Tibial artery (tissue), 4 donors: ENCODE measurements at regions not wholly inside any gene's neighbourhood (a gene's known extent, or its start where the extent isn't known, plus 50 kb on each side); places are given as distances from the start of the nearest gene placed in this dataset.

Experiments used
- DNase-seq, 2 donors: peaks; one replicate each; pipeline ENCODE4 v3.0.0-alpha.2; 2019
- H3K27ac ChIP-seq, 2 donors: fragments of 200-600 bp; sonication (generic) in 1 of 2; 1 replicate in 1 of 2; 2 replicates in 1 of 2; pipeline ENCODE4 v1.5.1; 2018 to 2019; ENCODE audit warnings: mild to moderate bottlenecking in 1 of 2
- H3K27me3 ChIP-seq, 2 donors: fragments of 200-600 bp; sonication (generic) in 1 of 2; one replicate each; pipeline versions ENCODE4 v1.5.1 to v1.6.0; 2016 to 2019
- H3K36me3 ChIP-seq, 3 donors: fragments of 200-600 bp; sonication (generic) in 2 of 3; one replicate each; pipeline ENCODE4 v1.5.1; 2016 to 2019; ENCODE audit warnings: mild to moderate bottlenecking in 2 of 3
- H3K4me1 ChIP-seq, 4 donors: fragments of 200-600 bp; sonication (generic) in 2 of 4; 1 replicate in 3 of 4; 2 replicates in 1 of 4; pipeline ENCODE4 v1.5.1; 2016 to 2019
- H3K4me3 ChIP-seq, 2 donors: fragments of 200-600 bp; sonication (generic) in 1 of 2; 1 replicate in 1 of 2; 2 replicates in 1 of 2; pipeline ENCODE4 v1.5.1; 2018 to 2019; ENCODE audit warnings: mild to moderate bottlenecking in 2 of 2
- H3K9me3 ChIP-seq, 3 donors: fragments of 200-600 bp; sonication (generic) in 1 of 3; one replicate each; pipeline ENCODE4 v1.5.1; 2016 to 2019
- intact Hi-C: fragments of 100-400 bp; cut with DNase I; formaldehyde crosslinking; loops from one replicate; pipeline ENCODE4 v1.15.0; 2023; ENCODE audit warnings: low total_unique reads
- TF ChIP-seq, protein P1 (sequence below), 2 experiments: fragments of 200-600 bp in 1 of 2; fragments of 450-650 bp in 1 of 2; IDR thresholded peaks; one replicate each; pipeline ENCODE4 v1.5.1; 2017 to 2019; ENCODE audit warnings: antibody characterized with exemption in 2 of 2, mild to moderate bottlenecking in 1 of 2, moderate library complexity in 1 of 2

DNA sequence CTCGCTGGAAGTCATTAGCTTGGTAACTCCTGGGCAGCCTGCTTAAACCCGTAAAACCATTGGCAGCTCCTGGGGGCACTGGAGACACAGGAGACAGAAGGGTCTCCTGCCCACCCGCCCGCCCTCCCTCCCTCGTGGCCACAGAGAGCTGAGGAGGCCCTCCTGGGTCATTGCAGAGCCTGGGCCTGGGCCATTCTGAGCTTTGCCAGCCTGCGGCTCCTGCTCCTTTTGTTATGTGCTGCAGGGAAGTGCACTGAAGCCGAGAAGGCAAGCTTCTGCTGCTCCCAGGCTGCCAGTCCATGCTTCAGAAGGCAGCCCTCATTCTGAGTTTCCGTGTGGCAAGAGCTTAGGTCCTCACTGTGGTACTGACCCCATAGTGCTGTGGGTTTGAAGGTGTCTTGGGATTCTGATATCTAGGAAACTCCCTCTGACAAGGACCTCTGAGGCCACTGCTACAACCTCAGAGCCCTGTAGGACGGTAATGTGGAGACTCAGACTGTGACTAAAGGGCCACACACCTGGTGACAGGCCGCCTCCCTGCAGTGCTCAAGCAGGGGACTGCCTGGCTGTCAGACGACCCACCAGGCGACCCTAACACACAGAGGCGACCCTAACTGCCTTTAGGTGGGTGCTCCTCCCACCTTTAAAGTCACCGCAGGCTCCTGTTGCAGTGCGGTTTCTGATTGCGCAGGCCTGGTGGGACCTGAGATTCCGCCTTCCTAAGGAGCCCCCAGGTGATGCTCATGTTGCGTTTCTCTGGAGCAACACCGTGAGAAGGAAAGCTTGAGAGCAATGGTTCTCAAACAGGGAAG, 118.7 kb downstream of the IER5 start:
- TF ChIP-seq, protein P1, sequence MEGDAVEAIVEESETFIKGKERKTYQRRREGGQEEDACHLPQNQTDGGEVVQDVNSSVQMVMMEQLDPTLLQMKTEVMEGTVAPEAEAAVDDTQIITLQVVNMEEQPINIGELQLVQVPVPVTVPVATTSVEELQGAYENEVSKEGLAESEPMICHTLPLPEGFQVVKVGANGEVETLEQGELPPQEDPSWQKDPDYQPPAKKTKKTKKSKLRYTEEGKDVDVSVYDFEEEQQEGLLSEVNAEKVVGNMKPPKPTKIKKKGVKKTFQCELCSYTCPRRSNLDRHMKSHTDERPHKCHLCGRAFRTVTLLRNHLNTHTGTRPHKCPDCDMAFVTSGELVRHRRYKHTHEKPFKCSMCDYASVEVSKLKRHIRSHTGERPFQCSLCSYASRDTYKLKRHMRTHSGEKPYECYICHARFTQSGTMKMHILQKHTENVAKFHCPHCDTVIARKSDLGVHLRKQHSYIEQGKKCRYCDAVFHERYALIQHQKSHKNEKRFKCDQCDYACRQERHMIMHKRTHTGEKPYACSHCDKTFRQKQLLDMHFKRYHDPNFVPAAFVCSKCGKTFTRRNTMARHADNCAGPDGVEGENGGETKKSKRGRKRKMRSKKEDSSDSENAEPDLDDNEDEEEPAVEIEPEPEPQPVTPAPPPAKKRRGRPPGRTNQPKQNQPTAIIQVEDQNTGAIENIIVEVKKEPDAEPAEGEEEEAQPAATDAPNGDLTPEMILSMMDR (IDR thresholded peaks at IDR 0.05): no peak
- H3K4me3 ChIP-seq: no peak overlapping the region
- H3K27ac ChIP-seq: no peak overlapping the region
- H3K9me3 ChIP-seq: no peaks in the 10 kb centered on the region
- no peaks in the 10 kb centered on the region for H3K36me3 ChIP-seq
- H3K4me1 ChIP-seq: no peaks in the 10 kb centered on the region
- no peak for DNase-seq
- intact Hi-C loops: no loop called here
- H3K27me3 ChIP-seq: peaks cover 0 to 6% of the 10 kb centered on the region in 2 donors

DNA sequence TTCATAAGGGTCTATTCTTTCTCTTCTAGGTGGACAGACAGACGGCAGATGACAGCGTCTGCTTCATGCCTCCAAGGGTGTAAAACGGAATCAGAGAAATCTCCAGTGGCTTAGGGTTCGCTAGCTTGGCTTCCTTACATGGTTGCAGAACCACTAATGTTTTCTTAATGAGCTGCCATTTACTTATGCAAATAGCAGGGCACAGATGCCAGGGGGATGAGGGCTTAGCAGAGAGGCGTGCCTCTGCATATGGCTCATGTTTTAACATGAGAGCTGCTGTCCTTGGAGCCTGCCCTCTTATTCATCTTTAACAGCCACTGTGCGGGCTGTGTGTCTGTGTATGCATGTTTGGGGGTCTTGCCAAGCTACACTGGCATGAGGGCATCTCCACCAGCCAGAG, 119.6 kb downstream of the IER5 start:
- H3K36me3 ChIP-seq: no peaks in the 10 kb centered on the region
- intact Hi-C loops: no loop called here

DNA sequence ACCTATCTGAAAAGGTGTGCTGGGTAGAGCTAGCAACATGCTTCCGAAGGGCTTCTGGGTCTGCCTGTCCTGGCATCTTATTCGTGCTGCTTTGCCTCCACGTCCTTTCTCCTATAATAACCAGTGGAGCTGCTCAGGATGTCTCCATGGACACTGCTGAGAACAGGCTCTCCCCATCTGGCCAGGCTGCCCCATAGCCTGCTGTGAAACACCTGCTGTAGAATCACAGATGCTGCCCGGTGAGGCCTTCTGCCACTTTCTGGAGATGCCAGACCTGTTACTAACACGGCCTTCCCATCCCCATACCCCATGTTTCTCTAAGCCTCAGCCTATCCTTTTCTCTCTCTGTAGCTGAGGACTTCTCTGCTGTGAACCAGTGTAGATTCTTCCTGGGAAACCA, 120.5 kb downstream of the IER5 start:
- TF ChIP-seq, protein P1 (IDR thresholded peaks at IDR 0.05): no peak
- H3K4me3 ChIP-seq: no peak overlapping the region
- H3K27ac ChIP-seq: no peak overlapping the region
- intact Hi-C loops: no loop called here
- no peaks in the 10 kb centered on the region for H3K4me1 ChIP-seq
- DNase-seq: no peak
- H3K36me3 ChIP-seq: no peaks in the 10 kb centered on the region
- H3K9me3 ChIP-seq: no peaks in the 10 kb centered on the region
- H3K27me3 ChIP-seq: peaks cover 0 to 6% of the 10 kb centered on the region in 2 donors

More for the DNA sequence above, 119.6 kb downstream of the IER5 start:
- Histone ChIP-seq H3K9me3 (no peaks in the 10 kb centered on the region), H3K27me3 (peaks cover 0 to 6% of the 10 kb centered on the region in 2 donors), H3K4me3 (no peak overlapping the region), H3K27ac (no peak overlapping the region), H3K4me1 (no peaks in the 10 kb centered on the region)
- TF ChIP-seq, protein P1 (IDR thresholded peaks at IDR 0.05): no peak
- DNase-seq: no peak

DNA sequence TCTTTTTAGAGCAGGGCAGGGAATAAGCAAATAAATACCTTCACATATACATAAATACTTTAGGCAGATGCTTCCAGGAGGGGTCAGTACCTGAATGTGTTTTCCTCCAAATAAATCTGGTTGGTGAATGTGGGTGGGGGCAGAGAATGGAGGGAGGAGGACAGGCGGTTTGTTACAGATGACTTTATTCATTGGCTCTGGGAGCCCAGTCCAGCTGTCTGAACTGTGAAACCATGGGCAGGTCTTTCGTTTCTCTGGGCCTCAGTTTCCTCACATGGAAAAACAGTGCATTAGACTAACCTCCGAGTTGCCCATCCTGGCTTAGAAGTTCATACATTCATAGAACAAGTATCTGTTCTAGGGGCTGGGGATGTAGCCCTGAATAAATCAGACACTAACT, 124.6 kb downstream of the IER5 start:
- TF ChIP-seq, protein P1 (IDR thresholded peaks at IDR 0.05): no peak
- Histone ChIP-seq H3K4me3 (no peak overlapping the region), H3K36me3 (no peaks in the 10 kb centered on the region), H3K27ac (no peak overlapping the region), H3K27me3 (peaks cover 0 to 18% of the 10 kb centered on the region in 2 donors), H3K4me1 (no peaks in the 10 kb centered on the region), H3K9me3 (peaks cover 0 to 6% (median 0%) of the 10 kb centered on the region in 3 donors)
- intact Hi-C loops: no loop called here
- no peak for DNase-seq

DNA sequence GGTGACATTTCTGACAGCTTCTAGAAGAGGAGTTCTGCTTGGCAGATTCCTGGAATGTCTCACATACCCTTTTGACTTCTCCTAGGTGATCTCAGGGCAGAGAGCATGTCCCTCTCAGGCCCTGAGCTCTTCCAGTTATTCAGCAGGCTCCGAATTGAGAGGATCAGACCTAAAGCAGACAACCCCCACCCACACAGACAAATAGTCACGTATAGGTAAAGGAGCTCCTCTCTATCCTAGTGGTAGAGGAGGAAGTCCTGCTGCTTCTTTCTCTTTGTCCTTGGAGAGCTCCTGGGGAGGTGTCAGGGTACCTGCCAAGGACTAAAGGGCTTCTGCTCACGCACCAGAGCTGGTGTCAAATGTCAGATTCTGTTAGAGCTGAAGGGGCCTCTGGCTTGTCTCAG, 128.1 kb downstream of the IER5 start:
- no peak overlapping the region for H3K27ac ChIP-seq
- intact Hi-C loops: no loop called here
- no peak for DNase-seq
- TF ChIP-seq, protein P1 (IDR thresholded peaks at IDR 0.05): no peak
- H3K36me3 ChIP-seq: no peaks in the 10 kb centered on the region
- H3K27me3 ChIP-seq: peaks cover 0 to 22% of the 10 kb centered on the region in 2 donors
- no peaks in the 10 kb centered on the region for H3K4me1 ChIP-seq
- no peak overlapping the region for H3K4me3 ChIP-seq
- H3K9me3 ChIP-seq: peaks cover 0 to 6% (median 0%) of the 10 kb centered on the region in 3 donors
